ENCODE measurements at regions not wholly inside any gene's neighbourhood (a gene's known extent, or its start where the extent isn't known, plus 50 kb on each side); places are given as distances from the start of the nearest gene placed in this dataset.

GRCh38 chr3:22907796-22908195 is 295.3 kb upstream of the UBE2E2 start (continued):
- TF ChIP-seq FOXP4 (CRISPR knock-in tag; IDR thresholded peaks at IDR 0.05) (no peak), TP53 (CRISPR knock-in tag; IDR thresholded peaks at IDR 0.05) (no peak), MAX (CRISPR knock-in tag; IDR thresholded peaks at IDR 0.05) (no peak), NFE2L1 (CRISPR knock-in tag; IDR thresholded peaks at IDR 0.05) (no peak), USF2 (CRISPR knock-in tag; IDR thresholded peaks at IDR 0.05) (no peak), ZSCAN18 (CRISPR knock-in tag; IDR thresholded peaks at IDR 0.05) (no peak), ARID4B (CRISPR knock-in tag; IDR thresholded peaks at IDR 0.05; ENCODE audit: borderline replicate concordance) (no peak), NR1H2 (CRISPR knock-in tag; IDR thresholded peaks at IDR 0.05) (no peak)

GRCh38 chr3:22908989-22909507 is 294.1 kb upstream of the UBE2E2 start:
- TF ChIP-seq USF2 (CRISPR knock-in tag; IDR thresholded peaks at IDR 0.05) (no peak), TP53 (CRISPR knock-in tag; IDR thresholded peaks at IDR 0.05) (no peak), E2F5 (CRISPR knock-in tag; IDR thresholded peaks at IDR 0.05) (no peak), AFF4 (CRISPR knock-in tag; IDR thresholded peaks at IDR 0.05; ENCODE audit: borderline replicate concordance) (no peak), ZMAT4 (CRISPR knock-in tag; IDR thresholded peaks at IDR 0.05) (no peak), ZNF425 (CRISPR knock-in tag; conservative IDR thresholded peaks at IDR 0.05) (no peak)
- ChIA-PET POLR2A (no interaction called here), CTCF (interaction anchor here (0.8 to 1.3 kb wide), 3 partner anchors 21 to 345 kb away, joined by 3 to 4 read pairs (median 4); no protein-coding TSS in a partner anchor)
- Mint-ChIP-seq H3K36me3 (no peaks in the 10 kb centered on the region), H3K4me3 (no peak overlapping the region), H3K4me1 (peaks cover 3% of the 10 kb centered on the region; the same call in 1 of the 2 replicates), H3K9me3 (0 out of 2 replicates have a peak, but pooled peaks cover 5% of the 10 kb centered on the region), H3K27me3 (ENCODE audit: low read depth) (no peaks in the 10 kb centered on the region), H3K27ac (no peak overlapping the region)
- no peak for DNase-seq (ENCODE audit: low spot score)
- no peak; the same call in 1 of the 2 replicates for ATAC-seq

All from WTC11 (cell line).